GM21367 (cell line): ENCODE measurements at regions not wholly inside any gene's neighbourhood (a gene's known extent, or its start where the extent isn't known, plus 50 kb on each side); places are given as distances from the start of the nearest gene placed in this dataset.

Experiments used
- ATAC-seq: cut with Tn5 transposase; IDR thresholded peaks from one replicate; pipeline ENCODE4 v1.9.1; 2021; ENCODE audit not compliant: unreplicated experiment

- ATAC-seq, result no peak
Measured at GRCh38 chr4:159443975-159444374, 341.1 kb downstream of the RAPGEF2 start.

GRCh38 chr4:159444678-159445077 is 341.8 kb downstream of the RAPGEF2 start:
- no peak for ATAC-seq

- no peak for ATAC-seq
Measured at GRCh38 chr4:159445692-159446091, 342.8 kb downstream of the RAPGEF2 start.

- ATAC-seq, result peak; percentile 100
Measured at GRCh38 chr4:159446266-159446976, 343.5 kb downstream of the RAPGEF2 start.

- ATAC-seq, result no peak
Measured at GRCh38 chr4:159447296-159447695, 344.4 kb downstream of the RAPGEF2 start.

- ATAC-seq, result no peak
Measured at GRCh38 chr4:159451006-159451405, 348.1 kb downstream of the RAPGEF2 start.

GRCh38 chr4:159455675-159456237 is 352.9 kb downstream of the RAPGEF2 start:
- peak; percentile 68 for ATAC-seq

- ATAC-seq, result no peak
Measured at GRCh38 chr4:159460371-159460770, 357.5 kb downstream of the RAPGEF2 start.

- no peak for ATAC-seq
Measured at GRCh38 chr4:159463235-159463634, 360.4 kb downstream of the RAPGEF2 start.

- no peak for ATAC-seq
Measured at GRCh38 chr4:159464302-159464701, 361.4 kb downstream of the RAPGEF2 start.

GRCh38 chr4:159476886-159477285 is 374.0 kb downstream of the RAPGEF2 start:
- ATAC-seq, result no peak

- ATAC-seq, result no peak
Measured at GRCh38 chr4:159480826-159481225, 377.9 kb downstream of the RAPGEF2 start.

GRCh38 chr4:159481936-159482335 is 379.1 kb downstream of the RAPGEF2 start:
- no peak for ATAC-seq

GRCh38 chr4:159483110-159483781 is 380.4 kb downstream of the RAPGEF2 start:
- no peak for ATAC-seq

GRCh38 chr4:159483782-159484741 is 381.2 kb downstream of the RAPGEF2 start:
- ATAC-seq, result no peak

- ATAC-seq, result no peak
Measured at GRCh38 chr4:159484864-159485263, 382.0 kb downstream of the RAPGEF2 start.

GRCh38 chr4:159487284-159487747 is 384.4 kb downstream of the RAPGEF2 start:
- ATAC-seq, result peak; percentile 96

GRCh38 chr4:159489646-159490045 is 386.8 kb downstream of the RAPGEF2 start:
- ATAC-seq, result no peak

- no peak for ATAC-seq
Measured at GRCh38 chr4:159495515-159496236, 392.8 kb downstream of the RAPGEF2 start.

- no peak for ATAC-seq
Measured at GRCh38 chr4:159496248-159496647, 393.4 kb downstream of the RAPGEF2 start.
